NT2/D1 (cell line): ENCODE measurements at regions not wholly inside any gene's neighbourhood (a gene's known extent, or its start where the extent isn't known, plus 50 kb on each side); places are given as distances from the start of the nearest gene placed in this dataset.

Experiments used
- SUZ12 ChIP-seq: IDR thresholded peaks from 2 replicates; pipeline ENCODE4 v1.6.1; 2011; ENCODE audit not compliant: insufficient read length, insufficient read depth; ENCODE audit errors: extremely low read depth
- YY1 ChIP-seq: IDR thresholded peaks from 2 replicates; pipeline ENCODE4 v1.6.1; 2011; ENCODE audit not compliant: insufficient read length, insufficient read depth
- ZNF274 ChIP-seq: IDR thresholded peaks from 2 replicates; pipeline ENCODE4 v1.6.1; 2011; ENCODE audit warnings: mild to moderate bottlenecking, low read depth, low read length

- no peak for TF ChIP-seq ZNF274
- no peak for TF ChIP-seq YY1
- TF ChIP-seq SUZ12, result no peak
Measured at GRCh38 chr1:17883662-17884395, 128.7 kb downstream of the ACTL8 start.
